Muscle layer of duodenum (tissue), 2 donors: ENCODE measurements at regions not wholly inside any gene's neighbourhood (a gene's known extent, or its start where the extent isn't known, plus 50 kb on each side); places are given as distances from the start of the nearest gene placed in this dataset.
"Not testable (repeated sequence)": the region's sequence is repeated elsewhere in the genome, so short reads cannot be mapped to it uniquely, and the experiment has no call there.

Experiments used
- H3K27ac ChIP-seq: one replicate; pipeline ENCODE4 v1.7.0; 2013; ENCODE audit warnings: mild to moderate bottlenecking, low read length
- H3K27me3 ChIP-seq: one replicate; pipeline ENCODE4 v1.7.0; 2013; ENCODE audit warnings: low read depth, mild to moderate bottlenecking, control low read depth, low read length
- H3K36me3 ChIP-seq, 2 donors: one replicate each; pipeline ENCODE4 v1.7.0; 2013; ENCODE audit warnings: low read length in 2 of 2, control low read depth in 1 of 2, mild to moderate bottlenecking in 1 of 2; ENCODE audit not compliant: insufficient read depth in 2 of 2, control insufficient read depth in 1 of 2
- H3K4me1 ChIP-seq, 2 donors: one replicate each; pipeline ENCODE4 v1.7.0; 2013; ENCODE audit warnings: low read length in 2 of 2, mild to moderate bottlenecking in 2 of 2, control low read depth in 1 of 2, moderate library complexity in 1 of 2; ENCODE audit not compliant: insufficient read depth in 2 of 2, control insufficient read depth in 1 of 2
- H3K4me3 ChIP-seq, 2 donors: one replicate each; pipeline ENCODE4 v1.7.0; 2013; ENCODE audit warnings: low read length in 2 of 2, low read depth in 1 of 2, mild to moderate bottlenecking in 1 of 2
- H3K9me3 ChIP-seq, 2 donors: one replicate each; pipeline ENCODE4 v1.7.0; 2013; ENCODE audit warnings: low read length in 2 of 2, control low read depth in 1 of 2, mild to moderate bottlenecking in 1 of 2; ENCODE audit not compliant: control insufficient read depth in 1 of 2
- donor health status: healthy.

DNA sequence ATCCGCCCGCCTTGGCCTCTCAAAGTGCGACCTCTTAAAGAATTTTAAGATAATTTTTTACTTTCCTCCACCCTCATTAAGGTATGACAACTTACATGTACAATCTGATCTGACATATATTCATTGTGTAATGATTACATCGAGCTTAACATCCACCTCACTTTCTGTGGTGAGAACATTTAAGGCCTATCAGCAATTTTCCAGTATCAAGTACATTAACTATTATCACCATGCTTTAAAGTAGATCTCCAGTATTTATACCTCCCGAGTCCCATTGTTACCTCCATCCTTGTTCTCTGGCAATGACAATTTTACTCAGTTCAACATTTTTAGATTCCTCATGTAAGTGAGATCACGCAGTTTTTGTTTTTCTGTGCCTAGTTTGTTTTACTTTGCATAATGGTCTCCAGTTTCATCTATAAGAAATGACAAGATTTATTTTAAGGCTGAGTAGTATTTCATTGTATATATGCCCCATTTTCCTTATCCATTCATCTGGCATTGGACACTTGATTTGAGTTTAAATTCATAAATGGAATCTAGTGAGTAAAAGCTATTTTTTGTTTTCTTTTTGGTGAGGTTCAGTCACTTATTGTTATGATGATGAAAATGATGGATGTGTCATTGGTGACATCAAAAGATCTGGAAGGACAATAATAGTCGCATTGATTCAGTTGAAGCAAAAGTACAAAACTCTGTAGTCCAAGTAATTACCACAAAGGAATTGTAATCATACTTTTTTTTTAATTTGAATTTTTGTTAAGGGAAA lies 87.0 kb downstream of the OR2B2 start:
- Histone ChIP-seq H3K27me3 (no peaks in the 10 kb centered on the region), H3K27ac (peak overlapping the region; percentile 88), H3K4me1 (peaks cover 0 to 4% of the 10 kb centered on the region in 2 donors), H3K9me3 (peaks cover 0 to 3% of the 10 kb centered on the region in 2 donors), H3K4me3 (peak overlapping the region; percentile 27 to 69), H3K36me3 (no peaks in the 10 kb centered on the region)

- H3K4me3 ChIP-seq = peak overlapping the region; percentile 27 to 69
- not testable (repeated sequence) for H3K36me3 ChIP-seq, H3K27me3 ChIP-seq, H3K4me1 ChIP-seq, H3K9me3 ChIP-seq
- peak overlapping the region; percentile 88 for H3K27ac ChIP-seq
Measured at GRCh38 chr6:27824211-27825024, 87.8 kb downstream of the OR2B2 start.

GRCh38 chr6:27823714-27824210 lies 88.4 kb downstream of the OR2B2 start:
- not testable (repeated sequence) for H3K27me3 ChIP-seq

DNA sequence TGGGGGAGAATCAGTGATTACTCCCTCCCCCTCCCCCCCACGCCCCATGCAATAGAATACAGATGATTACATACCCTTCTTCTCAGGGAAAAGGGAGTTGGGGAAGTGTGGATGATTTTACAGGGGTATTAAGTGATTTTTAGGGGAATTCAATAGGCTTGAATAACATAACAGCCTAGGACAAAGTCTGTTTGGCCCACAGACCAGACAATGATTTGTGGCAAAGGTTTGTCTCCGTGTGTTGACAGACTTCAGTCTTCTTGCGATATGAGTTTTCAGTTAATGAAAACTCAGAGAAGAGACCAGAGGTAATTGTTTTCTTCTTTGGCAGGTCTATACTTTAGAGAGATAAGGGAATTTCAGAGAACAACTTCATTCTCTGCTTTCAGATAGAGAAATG lies 95.3 kb downstream of the OR2B2 start:
- peaks cover 0 to 4% of the 10 kb centered on the region in 2 donors for H3K4me1 ChIP-seq
- no peaks in the 10 kb centered on the region for H3K9me3 ChIP-seq
- H3K36me3 ChIP-seq = no peaks in the 10 kb centered on the region
- peaks cover 9% of the 10 kb centered on the region for H3K27me3 ChIP-seq
- no peak overlapping the region for H3K27ac ChIP-seq
- H3K4me3 ChIP-seq = no peak overlapping the region

More at GRCh38 chr6:27823714-27824210, 88.4 kb downstream of the OR2B2 start:
- Histone ChIP-seq H3K4me3 (peak overlapping the region in 1 of 2 donors; percentile 61), H3K27ac (peak overlapping the region; percentile 75)
- H3K36me3 ChIP-seq, H3K9me3 ChIP-seq, H3K4me1 ChIP-seq: not testable (repeated sequence)

DNA sequence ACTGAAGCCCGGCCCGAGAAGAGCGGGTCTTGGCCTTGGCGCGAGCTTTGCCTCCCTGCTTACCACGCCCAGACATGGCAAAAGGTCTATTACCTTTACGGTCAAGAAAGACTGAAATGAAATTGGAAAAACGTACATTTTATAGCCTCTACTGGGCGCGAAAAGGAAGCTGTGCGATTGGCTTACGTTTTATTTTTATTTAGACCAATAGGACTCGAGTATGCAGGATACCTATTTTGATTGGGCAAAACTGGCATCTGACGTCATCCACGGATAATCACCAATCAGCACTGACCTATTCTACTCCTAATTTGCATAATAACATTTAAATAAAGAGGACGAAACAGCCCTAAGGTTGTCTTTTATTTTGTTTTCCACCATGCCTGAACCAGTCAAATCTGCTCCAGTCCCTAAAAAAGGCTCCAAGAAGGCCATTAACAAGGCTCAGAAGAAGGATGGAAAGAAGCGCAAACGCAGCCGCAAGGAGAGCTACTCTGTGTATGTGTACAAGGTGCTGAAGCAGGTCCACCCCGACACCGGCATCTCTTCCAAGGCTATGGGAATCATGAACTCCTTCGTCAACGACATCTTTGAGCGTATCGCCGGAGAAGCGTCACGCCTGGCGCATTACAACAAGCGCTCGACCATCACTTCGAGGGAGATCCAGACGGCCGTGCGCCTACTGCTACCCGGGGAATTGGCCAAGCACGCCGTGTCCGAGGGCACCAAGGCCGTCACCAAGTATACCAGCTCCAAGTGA lies 97.4 kb downstream of the OR2B2 start:
- no peaks in the 10 kb centered on the region for H3K36me3 ChIP-seq
- no peaks in the 10 kb centered on the region for H3K9me3 ChIP-seq
- H3K27me3 ChIP-seq = peaks cover 9% of the 10 kb centered on the region
- peak overlapping the region; percentile 43 to 68 for H3K4me3 ChIP-seq
- H3K4me1 ChIP-seq = peaks cover 5 to 9% of the 10 kb centered on the region in 2 donors
- H3K27ac ChIP-seq = peak overlapping the region; percentile 78

GRCh38 chr6:27814415-27814664 lies 97.9 kb downstream of the OR2B2 start:
- not testable (repeated sequence) for H3K27me3 ChIP-seq, H3K36me3 ChIP-seq, H3K27ac ChIP-seq

GRCh38 chr6:27812805-27813492 lies 99.2 kb downstream of the OR2B2 start:
- no peak overlapping the region for H3K27ac ChIP-seq
- peaks cover 9% of the 10 kb centered on the region for H3K27me3 ChIP-seq
- H3K36me3 ChIP-seq = no peaks in the 10 kb centered on the region
- peaks cover 5 to 11% of the 10 kb centered on the region in 2 donors for H3K4me1 ChIP-seq
- H3K9me3 ChIP-seq = no peaks in the 10 kb centered on the region
- no peak overlapping the region for H3K4me3 ChIP-seq

More at GRCh38 chr6:27814415-27814664, 97.9 kb downstream of the OR2B2 start:
- Histone ChIP-seq H3K4me3 (peak overlapping the region; percentile 34 to 43), H3K4me1 (peaks cover 5 to 11% of the 10 kb centered on the region in 2 donors)
- H3K9me3 ChIP-seq = not testable (repeated sequence)

DNA sequence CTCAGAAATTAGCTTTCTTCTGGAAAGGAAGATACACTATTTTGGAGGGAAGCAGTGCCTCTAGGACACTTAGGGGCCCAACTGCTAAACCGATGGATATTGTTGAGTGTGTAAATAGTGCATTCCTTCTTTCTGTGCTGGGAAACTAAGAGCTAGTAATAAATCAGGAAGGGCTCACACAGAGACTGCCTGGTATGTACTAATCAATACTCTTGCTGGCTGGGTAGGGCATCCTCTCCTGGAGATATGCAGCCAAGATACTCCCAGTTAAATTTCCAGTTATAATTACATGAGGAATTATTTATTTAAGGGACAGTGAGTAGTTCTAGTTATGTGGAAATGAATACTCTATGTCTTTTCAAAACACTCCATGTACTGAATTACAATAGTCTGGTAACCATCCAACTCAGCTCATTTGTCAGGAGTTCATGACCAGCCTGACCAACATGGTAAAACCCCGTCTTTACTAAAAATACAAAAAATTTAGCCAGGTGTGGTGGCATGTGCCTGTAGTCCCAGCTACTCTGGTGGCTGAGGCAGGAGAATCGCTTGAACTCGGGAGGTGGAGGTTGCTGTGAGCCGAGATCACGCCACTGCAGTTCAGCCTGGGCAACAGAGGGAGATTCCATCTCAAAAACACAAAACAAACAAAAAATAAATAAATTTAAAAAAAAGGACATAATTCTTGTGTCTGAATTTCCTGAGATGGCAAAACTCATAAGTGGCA lies 100.0 kb downstream of the OR2B2 start:
- Histone ChIP-seq H3K4me3 (no peak overlapping the region), H3K9me3 (no peaks in the 10 kb centered on the region), H3K36me3 (no peaks in the 10 kb centered on the region), H3K4me1 (peaks cover 5 to 13% of the 10 kb centered on the region in 2 donors), H3K27ac (no peak overlapping the region), H3K27me3 (peaks cover 9% of the 10 kb centered on the region)

GRCh38 chr6:27811451-27811772 lies 100.8 kb downstream of the OR2B2 start:
- H3K4me3 ChIP-seq = no peak overlapping the region

DNA sequence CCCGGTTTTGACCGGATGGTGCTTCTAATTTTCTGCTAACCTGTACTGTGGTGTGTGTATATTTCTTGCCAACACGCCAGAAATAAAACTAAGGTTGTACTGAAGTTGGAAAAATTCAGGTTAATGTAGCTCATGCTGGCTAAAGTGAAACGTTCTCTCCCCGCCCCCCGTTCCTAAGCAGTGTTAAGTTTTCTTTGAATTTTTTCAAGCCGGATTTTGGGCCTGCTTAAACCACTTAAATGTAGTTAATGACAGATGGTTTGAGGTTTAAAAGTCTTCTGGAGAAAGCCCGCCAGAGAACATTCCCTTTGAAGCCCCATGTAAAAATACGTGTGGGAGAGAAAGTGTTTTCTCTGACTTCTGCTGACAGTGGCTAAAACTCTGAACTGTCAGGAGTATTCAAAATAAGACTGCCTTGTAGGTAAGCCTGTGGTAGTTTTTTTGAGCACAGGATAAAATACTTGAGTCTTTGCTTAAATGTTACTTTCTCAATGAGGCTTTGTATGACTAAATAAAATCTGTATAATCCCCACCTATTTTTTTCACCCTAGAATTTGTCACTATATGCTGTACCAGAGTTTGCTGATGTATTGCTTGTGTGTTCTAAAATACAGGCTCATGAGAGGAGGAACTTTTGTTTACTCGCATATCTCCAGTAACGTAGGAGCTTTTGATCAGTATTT lies 101.3 kb downstream of the OR2B2 start:
- no peaks in the 10 kb centered on the region for H3K36me3 ChIP-seq
- H3K9me3 ChIP-seq = no peaks in the 10 kb centered on the region
- peaks cover 9 to 19% of the 10 kb centered on the region in 2 donors for H3K4me1 ChIP-seq
- peak overlapping the region; percentile 92 for H3K27ac ChIP-seq
- H3K4me3 ChIP-seq = peak overlapping the region; percentile 63 to 72
- peaks cover 9% of the 10 kb centered on the region for H3K27me3 ChIP-seq

More at GRCh38 chr6:27811451-27811772, 100.8 kb downstream of the OR2B2 start:
- H3K27me3 ChIP-seq = peaks cover 9% of the 10 kb centered on the region
- H3K27ac ChIP-seq = no peak overlapping the region
- H3K36me3 ChIP-seq = no peaks in the 10 kb centered on the region
- no peaks in the 10 kb centered on the region for H3K9me3 ChIP-seq
- peaks cover 9 to 19% of the 10 kb centered on the region in 2 donors for H3K4me1 ChIP-seq
